ENCODE measurements at regions not wholly inside any gene's neighbourhood (a gene's known extent, or its start where the extent isn't known, plus 50 kb on each side); places are given as distances from the start of the nearest gene placed in this dataset.
"Not testable (repeated sequence)": the region's sequence is repeated elsewhere in the genome, so short reads cannot be mapped to it uniquely, and the experiment has no call there.

DNA sequence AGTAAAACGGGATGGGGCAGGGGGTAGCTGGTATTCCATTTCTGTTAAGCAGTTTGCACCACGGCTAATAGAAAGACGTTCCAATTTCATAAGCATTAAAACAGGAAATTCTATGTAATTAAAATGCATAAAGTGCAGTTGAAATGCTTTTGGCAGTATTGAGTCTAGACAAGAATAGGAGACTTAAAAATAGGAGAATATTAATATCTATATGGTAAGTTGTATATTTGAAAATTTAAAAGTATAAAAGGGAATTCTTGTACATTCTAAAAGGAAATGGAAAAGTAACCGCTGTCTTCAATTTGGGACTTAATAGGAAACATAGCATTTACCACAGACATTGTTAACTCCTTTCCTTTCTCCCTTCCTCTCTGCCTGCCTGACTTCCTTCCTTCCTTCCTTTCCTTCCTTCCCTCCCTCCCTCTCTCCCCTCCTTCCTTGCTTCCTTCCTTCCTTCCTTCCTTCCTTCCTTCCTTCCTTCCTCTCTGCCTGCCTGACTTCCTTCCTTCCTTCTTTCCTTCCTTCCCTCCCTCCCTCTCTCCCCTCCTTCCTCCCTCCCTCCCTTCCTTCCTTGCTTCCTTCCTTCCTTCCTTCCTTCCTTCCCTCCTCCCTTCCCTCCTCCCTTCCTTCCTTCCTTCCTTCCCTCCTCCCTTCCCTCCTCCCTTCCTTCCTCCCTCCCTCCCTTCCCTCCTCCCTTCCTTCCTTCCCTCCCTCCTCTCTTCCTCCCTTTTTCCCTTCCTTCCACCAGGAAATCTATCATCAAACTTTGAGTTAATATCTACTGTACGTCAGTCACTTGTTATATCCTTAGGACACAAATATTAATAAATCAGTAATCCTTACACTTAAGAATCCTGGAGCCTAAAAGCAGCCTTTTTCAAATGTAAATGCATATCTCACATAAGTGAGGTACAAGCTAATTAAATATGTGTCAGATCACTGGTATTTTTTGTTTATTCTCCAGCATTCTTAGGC is 1049.3 kb downstream of the GALC start:
- Mint-ChIP-seq H3K36me3 (ENCODE audit: low read depth) (no peaks in the 10 kb centered on the region), H3K27me3 (no peaks in the 10 kb centered on the region), H3K9me3 (no peaks in the 10 kb centered on the region), H3K4me1 (ENCODE audit: low read depth) (no peaks in the 10 kb centered on the region), H3K27ac (no peak overlapping the region), H3K4me3 (no peak overlapping the region)

DNA sequence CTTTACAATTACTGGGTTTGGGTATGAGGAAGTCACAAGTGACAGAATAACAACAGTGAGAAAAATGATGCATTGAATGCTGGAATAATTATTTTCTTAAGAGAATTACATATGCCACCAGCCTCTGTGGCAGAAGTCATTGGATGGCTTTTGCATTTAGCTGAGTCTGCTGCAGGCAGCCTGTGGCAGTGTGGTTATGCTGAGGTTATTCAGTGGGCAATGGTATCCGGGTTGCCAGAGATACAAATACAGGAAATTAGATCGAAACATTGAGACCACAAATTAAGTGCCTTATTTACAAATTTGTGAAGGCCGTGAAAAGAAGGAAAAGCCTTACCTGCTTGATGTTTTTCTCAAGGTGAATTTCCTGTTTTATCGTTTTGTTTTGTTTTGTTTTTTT is 1050.0 kb downstream of the GALC start:
- Mint-ChIP-seq H3K4me3 (no peak overlapping the region), H3K27ac (no peak overlapping the region), H3K36me3 (ENCODE audit: low read depth) (no peaks in the 10 kb centered on the region), H3K27me3 (no peaks in the 10 kb centered on the region), H3K4me1 (ENCODE audit: low read depth) (no peaks in the 10 kb centered on the region), H3K9me3 (no peaks in the 10 kb centered on the region)

DNA sequence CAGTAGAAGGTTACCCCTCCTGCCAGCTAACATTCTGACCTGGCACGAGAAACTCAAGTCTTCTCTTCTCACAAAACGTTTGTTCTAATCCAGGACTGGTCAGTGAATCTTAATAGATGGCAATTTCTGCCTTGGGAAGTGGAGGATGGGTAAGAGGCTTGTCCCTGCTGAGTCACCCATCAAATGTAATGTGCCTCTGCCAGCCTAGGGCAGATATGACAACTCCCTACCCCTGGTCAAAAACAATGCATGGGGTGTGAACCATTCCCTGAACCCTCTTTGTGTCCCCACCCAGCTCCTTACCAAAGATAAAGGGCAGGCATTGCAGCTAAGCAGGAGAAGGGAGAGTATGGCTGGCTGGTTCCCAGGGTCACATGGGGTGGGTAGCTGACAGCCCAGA is 1052.9 kb downstream of the GALC start:
- Mint-ChIP-seq H3K4me3 (no peak overlapping the region), H3K4me1 (ENCODE audit: low read depth) (no peaks in the 10 kb centered on the region), H3K27ac (no peak overlapping the region), H3K36me3 (ENCODE audit: low read depth) (no peaks in the 10 kb centered on the region), H3K9me3 (peaks cover 1% of the 10 kb centered on the region), H3K27me3 (no peaks in the 10 kb centered on the region)

DNA sequence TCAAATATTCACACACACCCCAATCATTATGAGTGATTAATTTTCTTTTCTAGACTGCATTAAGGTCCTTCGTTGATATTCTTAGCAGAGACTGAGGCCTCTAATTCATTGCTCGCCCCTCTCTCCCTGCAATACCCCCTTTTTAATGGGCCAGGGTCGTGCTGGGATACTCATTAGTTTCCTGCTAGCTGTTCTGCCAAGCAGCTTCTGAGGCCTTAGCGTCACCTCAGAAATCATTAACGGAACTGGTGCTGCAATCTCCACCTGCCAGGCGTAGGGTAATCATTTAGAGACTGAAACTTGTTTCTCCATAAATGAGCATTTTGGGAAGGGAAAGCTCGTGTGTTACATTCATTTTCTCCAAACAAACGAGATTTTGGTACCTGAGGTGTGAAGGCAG is 1054.7 kb downstream of the GALC start:
- no peak overlapping the region for H3K27ac Mint-ChIP-seq
- no peaks in the 10 kb centered on the region for H3K4me1 Mint-ChIP-seq (ENCODE audit: low read depth)
- peaks cover 5% of the 10 kb centered on the region for H3K9me3 Mint-ChIP-seq
- H3K4me3 Mint-ChIP-seq, result no peak overlapping the region
- H3K36me3 Mint-ChIP-seq (ENCODE audit: low read depth), result no peaks in the 10 kb centered on the region
- no peaks in the 10 kb centered on the region for H3K27me3 Mint-ChIP-seq

DNA sequence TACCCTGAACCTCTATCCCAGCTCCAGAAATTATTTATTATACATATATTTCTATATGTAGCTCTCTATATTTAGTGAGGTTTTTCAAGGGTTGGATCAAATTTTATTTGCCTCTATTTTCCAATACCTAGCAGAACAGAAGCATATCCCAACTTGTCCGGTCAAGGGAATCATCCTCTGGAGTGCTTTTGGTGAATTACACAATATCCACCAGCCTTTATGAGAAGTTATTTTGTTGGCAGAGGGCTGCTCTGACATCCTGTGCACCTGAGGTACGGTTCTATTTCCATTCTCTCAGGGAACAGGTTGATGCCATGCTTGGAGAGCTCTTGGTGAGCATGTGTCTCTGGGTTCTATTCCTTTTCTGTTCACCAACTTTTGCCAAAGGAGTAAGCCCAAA is 1056.4 kb downstream of the GALC start:
- H3K4me3 Mint-ChIP-seq, result no peak overlapping the region
- H3K9me3 Mint-ChIP-seq, result peaks cover 5% of the 10 kb centered on the region
- H3K4me1 Mint-ChIP-seq (ENCODE audit: low read depth), result no peaks in the 10 kb centered on the region
- H3K27me3 Mint-ChIP-seq, result no peaks in the 10 kb centered on the region
- no peaks in the 10 kb centered on the region for H3K36me3 Mint-ChIP-seq (ENCODE audit: low read depth)
- H3K27ac Mint-ChIP-seq, result no peak overlapping the region

DNA sequence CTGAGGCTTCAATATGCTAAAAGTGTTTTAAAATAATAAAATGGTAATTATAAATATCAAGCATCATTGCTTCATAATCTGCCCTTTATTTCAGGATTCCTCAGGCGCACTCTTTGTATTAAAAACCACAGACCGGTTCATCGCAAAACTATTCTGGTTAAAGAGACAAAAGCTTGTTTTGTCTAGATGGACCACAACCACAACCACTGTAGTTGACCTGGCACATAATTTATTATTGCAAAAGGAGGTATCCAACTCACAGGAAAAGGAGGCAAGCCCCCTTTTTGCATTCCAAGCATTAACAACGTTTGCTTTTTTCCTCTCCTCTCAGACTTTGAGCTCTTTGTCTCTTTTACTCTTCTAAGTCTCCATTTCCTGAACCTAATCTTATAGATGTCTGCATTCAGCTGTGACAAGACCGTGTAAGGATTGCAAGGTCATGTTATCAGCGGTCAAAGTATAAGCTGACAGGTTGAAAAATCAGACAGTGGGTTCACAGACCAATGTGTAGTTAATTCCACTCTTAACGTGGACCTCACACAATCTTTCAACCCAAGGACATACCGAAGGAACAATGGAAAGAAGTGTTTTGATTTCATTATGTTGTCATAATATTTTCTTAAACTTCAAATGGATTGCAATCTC is 1057.6 kb downstream of the GALC start:
- no peaks in the 10 kb centered on the region for H3K4me1 Mint-ChIP-seq (ENCODE audit: low read depth)

DNA sequence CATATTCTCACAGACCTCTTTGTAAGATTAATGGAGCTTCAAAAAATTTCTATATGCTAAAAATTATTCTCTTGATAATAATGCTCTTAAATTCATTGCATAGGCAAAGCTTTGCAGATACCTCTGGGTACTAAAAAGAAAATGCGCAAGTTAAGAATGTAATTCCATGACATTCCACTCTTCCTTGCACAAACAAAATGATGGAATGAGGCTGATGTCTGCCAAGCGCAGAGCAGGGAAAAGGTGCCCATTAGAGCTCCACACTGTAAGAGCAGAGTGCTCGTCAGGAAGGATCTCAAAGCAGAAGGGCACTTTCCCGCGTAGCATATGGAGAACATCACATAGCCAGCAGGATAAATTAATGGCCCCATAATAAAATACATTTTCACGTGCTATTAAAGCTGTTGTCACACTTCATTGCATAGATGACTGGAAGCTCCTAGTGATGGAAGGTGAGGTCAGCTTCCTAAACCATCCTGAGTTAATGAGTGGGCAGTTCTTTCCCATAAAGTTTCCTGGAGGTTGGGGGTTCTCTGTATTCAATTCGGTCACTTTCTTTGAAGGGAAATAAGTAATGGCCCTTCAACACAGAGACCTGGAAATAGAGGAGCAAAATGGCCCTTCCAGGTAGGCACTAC is 1058.9 kb downstream of the GALC start:
- Mint-ChIP-seq H3K27ac (no peak overlapping the region), H3K4me1 (ENCODE audit: low read depth) (no peaks in the 10 kb centered on the region), H3K4me3 (no peak overlapping the region), H3K9me3 (peaks cover 5% of the 10 kb centered on the region), H3K36me3 (ENCODE audit: low read depth) (no peaks in the 10 kb centered on the region), H3K27me3 (no peaks in the 10 kb centered on the region)

More for the DNA sequence above, 1057.6 kb downstream of the GALC start:
- H3K9me3 Mint-ChIP-seq, result peaks cover 5% of the 10 kb centered on the region
- H3K27me3 Mint-ChIP-seq, result no peaks in the 10 kb centered on the region
- H3K36me3 Mint-ChIP-seq (ENCODE audit: low read depth), result no peaks in the 10 kb centered on the region
- H3K27ac Mint-ChIP-seq, result no peak overlapping the region
- H3K4me3 Mint-ChIP-seq, result no peak overlapping the region

DNA sequence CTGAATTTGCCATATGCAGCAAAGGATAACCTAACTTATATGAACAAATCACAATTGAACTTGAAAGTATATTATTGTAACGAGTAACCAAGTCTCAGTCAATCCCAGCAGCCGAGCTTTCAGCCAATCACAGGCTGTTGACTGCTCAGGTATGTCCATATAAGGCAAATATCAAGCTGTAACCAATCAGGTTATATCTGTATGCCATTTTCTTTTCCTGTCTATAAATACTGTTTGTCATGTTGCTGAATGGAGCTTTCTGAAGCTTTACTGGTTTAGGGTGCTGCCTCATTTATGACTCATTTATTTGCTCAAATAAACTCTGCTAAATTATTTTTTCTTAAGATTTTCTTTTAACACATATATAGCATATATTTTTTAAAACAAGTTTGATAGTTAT is 1059.5 kb downstream of the GALC start:
- H3K27me3 Mint-ChIP-seq, result no peaks in the 10 kb centered on the region
- no peaks in the 10 kb centered on the region for H3K4me1 Mint-ChIP-seq (ENCODE audit: low read depth)

DNA sequence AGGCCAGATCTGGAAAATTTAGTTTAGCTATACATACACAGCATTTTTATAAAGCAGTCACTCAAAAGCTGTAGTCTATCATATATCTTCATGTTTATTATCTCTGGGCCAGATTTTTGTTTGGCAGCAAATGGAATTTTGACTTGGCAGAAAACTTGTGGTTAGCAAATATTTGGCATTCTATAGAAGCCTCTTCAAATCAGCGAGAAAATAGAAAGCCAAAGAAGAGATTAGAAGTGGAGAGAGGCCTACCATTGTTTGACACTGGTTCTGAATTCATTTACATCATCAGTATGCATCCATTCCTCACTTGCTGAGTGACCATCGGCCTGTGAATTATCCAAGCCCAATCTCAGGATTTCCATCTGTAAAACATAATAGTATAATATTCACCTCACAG is 1077.6 kb downstream of the GALC start:
- Mint-ChIP-seq H3K4me3 (no peak overlapping the region), H3K4me1 (ENCODE audit: low read depth) (no peaks in the 10 kb centered on the region), H3K27ac (no peak overlapping the region), H3K9me3 (peaks cover 6% of the 10 kb centered on the region), H3K36me3 (ENCODE audit: low read depth) (no peaks in the 10 kb centered on the region), H3K27me3 (no peaks in the 10 kb centered on the region)

More for the DNA sequence above, 1059.5 kb downstream of the GALC start:
- no peak overlapping the region for H3K27ac Mint-ChIP-seq
- H3K9me3 Mint-ChIP-seq, result peaks cover 5% of the 10 kb centered on the region
- H3K4me3 Mint-ChIP-seq, result no peak overlapping the region
- no peaks in the 10 kb centered on the region for H3K36me3 Mint-ChIP-seq (ENCODE audit: low read depth)

DNA sequence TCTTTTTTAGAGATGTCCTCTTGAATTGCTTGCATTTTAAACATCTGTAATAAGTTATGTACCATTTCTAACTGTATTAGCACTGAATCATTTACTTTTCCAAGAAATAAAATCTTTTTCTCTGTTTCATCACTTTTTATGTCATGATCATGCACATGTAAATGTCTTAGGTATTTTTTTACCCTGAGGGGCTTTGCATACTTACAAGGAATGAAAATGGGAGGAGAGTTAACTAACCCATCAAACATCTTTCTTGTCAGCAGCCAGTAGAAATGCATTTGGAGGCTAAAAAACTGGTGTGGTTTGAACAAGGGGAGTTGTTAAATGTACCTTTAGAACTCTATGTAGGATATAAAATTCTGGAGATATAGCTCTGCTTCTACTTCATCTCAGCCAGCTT is 1080.3 kb downstream of the GALC start:
- peaks cover 10% of the 10 kb centered on the region for H3K9me3 Mint-ChIP-seq
- H3K36me3 Mint-ChIP-seq (ENCODE audit: low read depth), result no peaks in the 10 kb centered on the region
- no peaks in the 10 kb centered on the region for H3K27me3 Mint-ChIP-seq
- no peak overlapping the region for H3K27ac Mint-ChIP-seq
- H3K4me3 Mint-ChIP-seq, result no peak overlapping the region
- no peaks in the 10 kb centered on the region for H3K4me1 Mint-ChIP-seq (ENCODE audit: low read depth)

DNA sequence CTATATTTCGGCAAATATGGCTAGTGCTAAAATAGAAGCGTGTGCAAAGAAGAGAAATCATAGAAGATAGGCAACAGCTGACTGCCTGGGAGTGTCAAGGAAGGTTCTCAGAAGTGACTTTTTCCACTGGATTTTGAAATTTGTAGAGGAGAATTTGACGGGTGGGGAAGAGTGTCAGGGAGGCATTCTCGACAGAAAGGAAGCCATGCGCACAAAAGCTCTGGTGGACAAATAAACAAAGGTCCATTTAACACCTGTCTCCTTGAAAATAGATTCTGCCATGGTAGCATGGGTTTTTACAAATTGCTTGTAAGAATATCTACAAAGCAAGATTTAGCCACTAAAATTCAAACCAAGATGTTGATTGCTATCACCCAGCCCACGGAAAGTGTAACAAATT is 1081.5 kb downstream of the GALC start:
- no peaks in the 10 kb centered on the region for H3K4me1 Mint-ChIP-seq (ENCODE audit: low read depth)
- H3K27me3 Mint-ChIP-seq, result no peaks in the 10 kb centered on the region
- H3K4me3 Mint-ChIP-seq, result no peak overlapping the region
- peaks cover 10% of the 10 kb centered on the region for H3K9me3 Mint-ChIP-seq
- H3K36me3 Mint-ChIP-seq (ENCODE audit: low read depth), result no peaks in the 10 kb centered on the region
- H3K27ac Mint-ChIP-seq, result no peak overlapping the region

DNA sequence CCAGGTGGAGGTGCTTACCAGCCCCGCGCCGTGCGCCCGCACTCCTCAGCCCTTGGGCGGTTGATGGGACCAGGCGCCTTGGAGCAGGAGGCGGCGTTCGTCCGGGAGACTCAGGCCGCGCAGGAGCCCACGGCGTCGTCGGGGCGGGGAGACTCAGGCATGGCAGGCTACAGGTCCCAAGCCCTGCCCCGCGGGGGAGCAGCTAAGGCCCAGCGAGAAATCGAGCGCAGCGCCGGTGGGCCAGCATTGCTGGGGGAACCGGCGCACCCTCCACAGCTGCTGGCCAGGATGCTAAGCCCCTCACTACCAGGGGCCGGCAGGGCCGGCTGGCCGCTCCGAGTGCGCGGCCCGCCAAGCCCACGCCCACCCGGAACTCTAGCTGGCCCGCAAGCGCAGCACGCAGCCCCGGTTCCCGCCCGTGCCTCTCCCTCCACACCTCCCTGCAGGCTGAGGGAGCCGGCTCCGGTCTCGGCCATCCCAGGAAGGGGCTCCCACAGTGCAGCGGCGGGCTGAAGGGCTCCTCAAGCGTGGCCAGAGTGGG is 1087.5 kb downstream of the GALC start:
- H3K4me3 Mint-ChIP-seq; H3K27ac Mint-ChIP-seq; H3K9me3 Mint-ChIP-seq; H3K4me1 Mint-ChIP-seq (ENCODE audit: low read depth); H3K27me3 Mint-ChIP-seq; H3K36me3 Mint-ChIP-seq (ENCODE audit: low read depth): not testable (repeated sequence)

DNA sequence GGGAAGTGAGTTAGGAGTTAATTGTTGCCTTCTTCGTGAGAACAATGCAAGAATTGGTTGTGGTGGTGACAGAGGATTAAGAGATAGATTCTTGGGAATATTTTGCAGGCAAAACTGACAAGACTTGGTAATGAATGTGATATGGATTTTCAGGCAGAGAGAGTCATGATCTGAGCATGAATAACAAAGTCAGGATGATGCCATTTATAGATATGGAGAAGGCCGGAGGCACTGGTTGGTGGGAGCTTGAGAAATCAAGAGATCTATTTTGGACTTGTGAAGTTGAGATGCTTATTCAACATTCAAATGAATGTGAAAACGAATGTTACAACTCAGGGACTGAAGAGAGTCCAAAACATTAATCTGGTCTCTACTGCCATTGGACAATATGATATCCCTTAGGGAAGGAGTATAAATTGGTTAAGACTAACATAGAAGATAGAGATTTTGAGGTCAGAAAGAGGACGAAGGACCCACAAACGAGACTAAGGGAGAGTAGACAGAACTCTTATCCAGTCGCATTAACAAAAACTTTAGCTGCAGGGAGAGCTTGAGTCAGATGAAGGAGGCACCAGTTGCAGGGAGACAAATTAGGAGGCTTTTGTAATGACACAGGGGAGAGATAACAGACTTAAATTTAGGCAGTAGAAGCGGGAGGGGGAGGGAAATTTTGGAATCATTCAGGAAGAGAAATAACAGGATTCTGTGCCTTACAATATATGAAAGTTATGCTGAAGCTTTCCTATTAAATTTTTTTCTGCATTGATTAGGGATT is 1090.6 kb downstream of the GALC start:
- no peak overlapping the region for H3K27ac Mint-ChIP-seq
- no peaks in the 10 kb centered on the region for H3K27me3 Mint-ChIP-seq
- H3K4me1 Mint-ChIP-seq (ENCODE audit: low read depth), result no peaks in the 10 kb centered on the region
- no peaks in the 10 kb centered on the region for H3K9me3 Mint-ChIP-seq
- H3K36me3 Mint-ChIP-seq (ENCODE audit: low read depth), result no peaks in the 10 kb centered on the region
- H3K4me3 Mint-ChIP-seq, result no peak overlapping the region

DNA sequence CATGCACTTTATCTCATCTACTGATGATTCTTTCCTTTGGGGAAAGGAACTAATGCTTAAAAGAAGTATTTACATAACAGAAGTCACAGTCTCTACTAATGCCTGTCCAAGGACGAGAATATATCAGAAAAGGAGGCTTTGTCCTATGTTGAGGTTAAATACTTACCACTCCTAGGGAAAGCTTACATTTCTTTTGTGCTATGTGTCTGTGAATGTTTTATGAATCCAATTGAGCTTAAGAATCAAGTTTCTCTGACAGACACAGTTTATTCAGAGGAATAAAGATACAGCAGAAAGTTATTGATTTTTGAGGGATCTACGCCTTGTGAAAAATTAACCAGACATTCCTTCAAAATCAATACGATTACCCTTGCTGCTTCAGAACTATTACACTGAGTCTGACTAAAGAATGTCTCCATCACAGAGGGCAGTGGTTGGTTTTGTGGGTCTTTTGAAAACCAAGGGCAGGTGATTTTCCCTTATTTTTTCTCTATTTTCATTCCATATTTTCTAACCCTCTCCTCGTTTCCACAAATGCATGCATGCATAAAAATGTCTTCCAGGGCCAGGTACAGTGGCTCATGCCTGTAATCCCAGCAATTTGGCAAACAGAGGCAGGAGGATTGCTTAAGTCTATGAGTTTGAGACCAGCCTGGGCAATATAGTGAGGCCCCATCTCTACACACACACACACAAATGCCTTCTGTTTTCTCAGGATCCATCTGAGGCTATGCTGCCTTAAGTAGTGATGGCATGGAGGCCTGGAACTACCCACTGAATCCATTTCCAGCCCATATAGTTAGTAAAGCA is 1095.1 kb downstream of the GALC start:
- Mint-ChIP-seq H3K27me3 (no peaks in the 10 kb centered on the region), H3K36me3 (ENCODE audit: low read depth) (no peaks in the 10 kb centered on the region), H3K27ac (no peak overlapping the region), H3K4me3 (no peak overlapping the region), H3K4me1 (ENCODE audit: low read depth) (no peaks in the 10 kb centered on the region), H3K9me3 (peaks cover 4% of the 10 kb centered on the region)

All from stimulated activated naive CD8-positive, alpha-beta T cell treated with anti-CD3 and anti-CD28 coated beads, Interleukin-15, Interleukin-2, amounts not matched to agents 100 ng/mL and 50 ng/mL, for 24 hours (primary cell).